ENCODE measurements at regions not wholly inside any gene's neighbourhood (a gene's known extent, or its start where the extent isn't known, plus 50 kb on each side); places are given as distances from the start of the nearest gene placed in this dataset.

DNA sequence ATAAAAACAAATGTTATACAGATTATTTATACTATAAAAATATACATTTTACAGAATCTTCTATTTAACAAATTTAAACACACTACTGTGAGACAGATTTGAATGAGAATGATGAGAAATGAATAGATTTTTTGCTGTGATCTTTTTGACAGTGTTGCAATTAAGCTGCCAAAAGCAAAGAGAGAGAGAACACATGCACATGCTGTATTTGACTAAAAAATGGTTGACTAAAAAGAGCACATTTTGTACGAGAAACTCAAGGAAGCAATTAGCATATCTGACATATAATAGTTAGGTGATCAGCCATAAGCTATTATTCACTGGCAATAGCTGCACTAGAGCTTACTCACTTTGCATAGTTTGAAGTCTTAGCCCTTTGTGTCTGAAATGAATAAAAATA lies 115.8 kb downstream of the SYT10 start:
- in situ Hi-C loops (cut with MboI; ENCODE audit: low sequenced_read_pairs, unreplicated experiment) = no loop called here
- DNase-seq (ENCODE audit: low spot score) = no peak
- TF ChIP-seq, protein P1, sequence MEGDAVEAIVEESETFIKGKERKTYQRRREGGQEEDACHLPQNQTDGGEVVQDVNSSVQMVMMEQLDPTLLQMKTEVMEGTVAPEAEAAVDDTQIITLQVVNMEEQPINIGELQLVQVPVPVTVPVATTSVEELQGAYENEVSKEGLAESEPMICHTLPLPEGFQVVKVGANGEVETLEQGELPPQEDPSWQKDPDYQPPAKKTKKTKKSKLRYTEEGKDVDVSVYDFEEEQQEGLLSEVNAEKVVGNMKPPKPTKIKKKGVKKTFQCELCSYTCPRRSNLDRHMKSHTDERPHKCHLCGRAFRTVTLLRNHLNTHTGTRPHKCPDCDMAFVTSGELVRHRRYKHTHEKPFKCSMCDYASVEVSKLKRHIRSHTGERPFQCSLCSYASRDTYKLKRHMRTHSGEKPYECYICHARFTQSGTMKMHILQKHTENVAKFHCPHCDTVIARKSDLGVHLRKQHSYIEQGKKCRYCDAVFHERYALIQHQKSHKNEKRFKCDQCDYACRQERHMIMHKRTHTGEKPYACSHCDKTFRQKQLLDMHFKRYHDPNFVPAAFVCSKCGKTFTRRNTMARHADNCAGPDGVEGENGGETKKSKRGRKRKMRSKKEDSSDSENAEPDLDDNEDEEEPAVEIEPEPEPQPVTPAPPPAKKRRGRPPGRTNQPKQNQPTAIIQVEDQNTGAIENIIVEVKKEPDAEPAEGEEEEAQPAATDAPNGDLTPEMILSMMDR (IDR thresholded peaks at IDR 0.05; ENCODE audit: borderline replicate concordance, control extremely low read depth, extremely low read depth, insufficient read depth, missing control alignments) = no peak

DNA sequence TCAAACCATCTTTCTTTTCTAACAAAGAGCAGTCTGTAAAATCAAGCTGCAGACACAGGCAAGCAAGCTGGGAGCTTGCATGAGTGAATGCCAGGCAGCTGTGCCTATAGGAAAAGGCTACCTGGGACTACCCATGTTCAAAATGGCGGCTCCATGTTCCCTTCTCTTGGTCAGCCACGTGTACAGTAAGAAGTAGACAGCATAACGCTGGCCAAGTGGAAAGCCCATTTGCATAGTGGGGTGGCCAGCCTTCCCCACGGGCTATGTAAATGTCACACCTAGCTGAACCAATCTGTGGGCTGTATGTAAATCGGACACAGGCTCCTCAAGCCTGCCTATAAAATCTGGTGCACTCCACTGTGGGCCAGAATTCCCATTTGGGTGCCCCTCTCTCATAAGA lies 117.1 kb downstream of the SYT10 start:
- in situ Hi-C loops (cut with MboI; ENCODE audit: low sequenced_read_pairs, unreplicated experiment) = no loop called here
- DNase-seq (ENCODE audit: low spot score) = no peak
- TF ChIP-seq, protein P1 (IDR thresholded peaks at IDR 0.05; ENCODE audit: borderline replicate concordance, control extremely low read depth, extremely low read depth, insufficient read depth, missing control alignments) = no peak

DNA sequence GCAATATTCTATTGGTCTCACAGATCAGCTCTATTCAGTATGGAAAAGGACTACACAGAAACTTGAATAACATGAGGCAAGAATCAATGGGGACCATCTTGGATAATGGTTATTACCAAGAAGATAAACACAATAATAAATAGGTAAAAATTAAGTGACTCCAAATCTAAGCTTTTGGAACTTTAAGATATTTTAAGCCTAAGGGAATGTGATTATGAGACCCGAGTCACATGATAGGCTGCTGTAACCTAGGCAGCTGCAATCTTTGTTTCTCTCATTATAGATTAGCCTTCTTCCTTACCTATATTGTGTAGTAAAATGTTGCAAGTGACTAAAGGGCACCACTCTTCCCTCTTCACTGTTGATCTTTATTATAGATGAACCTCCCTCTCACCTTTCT lies 121.9 kb downstream of the SYT10 start:
- in situ Hi-C loops (cut with MboI; ENCODE audit: low sequenced_read_pairs, unreplicated experiment) = no loop called here
- no peak for DNase-seq (ENCODE audit: low spot score)
- TF ChIP-seq, protein P1 (IDR thresholded peaks at IDR 0.05; ENCODE audit: borderline replicate concordance, control extremely low read depth, extremely low read depth, insufficient read depth, missing control alignments) = no peak

DNA sequence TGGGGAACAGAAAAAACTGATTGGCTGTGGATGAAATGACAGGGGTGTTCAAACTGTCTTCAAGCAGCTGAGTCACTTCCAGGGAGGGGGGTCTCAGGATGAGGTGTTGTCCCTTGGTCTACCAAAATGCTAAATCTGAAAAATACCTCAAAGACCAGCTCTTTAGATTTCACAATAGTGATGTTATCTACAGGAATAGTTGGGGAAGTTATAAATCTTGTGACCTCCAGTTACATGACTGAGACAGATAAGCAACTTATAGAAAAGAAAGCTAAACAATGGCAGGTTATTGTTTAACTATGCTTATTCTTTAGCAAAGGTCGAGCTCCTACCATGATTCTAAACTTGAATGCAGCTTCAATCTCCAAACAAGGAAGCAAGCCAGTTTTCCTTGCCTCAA lies 125.4 kb downstream of the SYT10 start:
- DNase-seq (ENCODE audit: low spot score) = no peak
- in situ Hi-C loops (cut with MboI; ENCODE audit: low sequenced_read_pairs, unreplicated experiment) = no loop called here

DNA sequence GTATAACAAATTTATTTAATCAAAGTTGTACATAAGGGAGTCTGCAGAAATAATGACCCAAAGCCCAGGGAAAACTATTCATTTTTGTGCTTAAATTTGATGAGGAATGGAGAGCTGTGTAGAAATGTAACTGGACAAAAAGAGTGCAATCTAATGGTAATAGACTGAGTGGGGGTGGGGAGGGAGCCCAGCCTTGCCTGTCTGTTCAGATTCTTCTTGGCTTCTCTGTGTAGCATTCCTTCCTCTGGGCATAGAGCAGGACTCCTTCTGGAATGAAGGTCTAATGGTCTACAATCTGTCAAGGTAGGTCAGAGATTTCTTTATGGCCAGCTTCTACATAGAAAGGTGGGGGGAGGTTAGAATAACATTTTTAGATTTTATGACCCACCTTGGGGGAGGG lies 126.1 kb downstream of the SYT10 start:
- in situ Hi-C loops (cut with MboI; ENCODE audit: low sequenced_read_pairs, unreplicated experiment) = no loop called here
- TF ChIP-seq, protein P1 (IDR thresholded peaks at IDR 0.05; ENCODE audit: borderline replicate concordance, control extremely low read depth, extremely low read depth, insufficient read depth, missing control alignments) = no peak
- DNase-seq (ENCODE audit: low spot score) = no peak

More for the DNA sequence above, 125.4 kb downstream of the SYT10 start:
- TF ChIP-seq, protein P1 (IDR thresholded peaks at IDR 0.05; ENCODE audit: borderline replicate concordance, control extremely low read depth, extremely low read depth, insufficient read depth, missing control alignments) = no peak

DNA sequence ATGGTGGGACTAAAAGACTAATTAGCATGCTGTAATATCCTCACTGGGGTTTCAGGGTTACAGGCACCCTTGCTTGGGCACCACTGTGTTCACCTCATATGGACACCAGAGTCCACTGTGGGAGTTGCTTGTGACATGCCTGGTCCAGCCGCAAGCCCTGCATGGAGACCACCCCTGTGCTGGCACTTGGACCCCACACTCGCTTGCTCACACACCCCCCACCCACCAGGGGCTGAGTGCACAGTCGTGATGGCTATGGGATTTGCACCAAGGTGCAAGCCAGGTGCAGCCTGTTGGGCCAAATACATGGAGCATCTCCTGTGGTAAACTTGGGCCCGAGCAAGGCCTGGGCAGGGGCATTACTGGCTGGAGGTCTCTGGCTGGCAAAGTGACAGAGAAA lies 129.1 kb downstream of the SYT10 start:
- DNase-seq (ENCODE audit: low spot score) = no peak
- TF ChIP-seq, protein P1 (IDR thresholded peaks at IDR 0.05; ENCODE audit: borderline replicate concordance, control extremely low read depth, extremely low read depth, insufficient read depth, missing control alignments) = no peak
- in situ Hi-C loops (cut with MboI; ENCODE audit: low sequenced_read_pairs, unreplicated experiment) = no loop called here

DNA sequence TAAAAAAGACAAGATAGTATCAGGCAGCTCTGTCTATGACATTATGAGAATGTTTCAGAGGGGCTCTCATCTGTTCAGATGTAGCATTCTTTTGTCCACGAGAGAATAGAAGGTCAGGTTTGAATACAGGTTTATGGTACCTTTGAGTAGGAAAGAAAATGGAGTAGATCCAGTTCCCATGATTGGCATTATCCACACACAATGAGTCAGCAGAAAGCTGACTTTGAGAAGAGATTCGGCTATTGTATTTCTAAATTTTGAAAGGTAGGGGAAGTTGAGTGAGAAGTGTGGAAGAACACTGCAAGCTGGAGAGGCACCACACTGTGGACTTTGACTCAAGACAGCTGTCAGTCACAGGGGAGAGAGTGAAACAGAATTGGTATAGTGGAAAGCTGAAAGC lies 135.4 kb downstream of the SYT10 start:
- in situ Hi-C loops (cut with MboI; ENCODE audit: low sequenced_read_pairs, unreplicated experiment) = no loop called here
- TF ChIP-seq, protein P1 (IDR thresholded peaks at IDR 0.05; ENCODE audit: borderline replicate concordance, control extremely low read depth, extremely low read depth, insufficient read depth, missing control alignments) = no peak
- no peak for DNase-seq (ENCODE audit: low spot score)
